HG03575 (cell line): ENCODE measurements at regions not wholly inside any gene's neighbourhood (a gene's known extent, or its start where the extent isn't known, plus 50 kb on each side); places are given as distances from the start of the nearest gene placed in this dataset.
"Not testable (repeated sequence)": the region's sequence is repeated elsewhere in the genome, so short reads cannot be mapped to it uniquely, and the experiment has no call there.

Experiments
- ATAC-seq: cut with Tn5 transposase; IDR thresholded peaks from one replicate; pipeline ENCODE4 v1.9.1; 2021; ENCODE audit not compliant: unreplicated experiment, insufficient number of reproducible peaks, low FRiP score; ENCODE audit errors: extremely low read depth

- no peak for ATAC-seq
Observed at GRCh38 chr1:222418654-222419053, 129.2 kb downstream of the HHIPL2 start.

GRCh38 chr1:222417264-222417663, 130.6 kb downstream of the HHIPL2 start:
- ATAC-seq = no peak

GRCh38 chr1:222416001-222416791, 131.7 kb downstream of the HHIPL2 start:
- no peak for ATAC-seq

- ATAC-seq = no peak
Observed at GRCh38 chr1:222415441-222415840, 132.5 kb downstream of the HHIPL2 start.

GRCh38 chr1:222413991-222414549, 133.8 kb downstream of the HHIPL2 start:
- ATAC-seq = no peak

- no peak for ATAC-seq
Observed at GRCh38 chr1:222413436-222413835, 134.5 kb downstream of the HHIPL2 start.

GRCh38 chr1:222404710-222405109, 143.2 kb downstream of the HHIPL2 start:
- ATAC-seq = no peak

GRCh38 chr1:222399197-222399596, 148.7 kb downstream of the HHIPL2 start:
- no peak for ATAC-seq

- ATAC-seq = no peak
Observed at GRCh38 chr1:222394224-222394623, 153.7 kb downstream of the HHIPL2 start.

- ATAC-seq = no peak
Observed at GRCh38 chr1:222392556-222392955, 155.3 kb downstream of the HHIPL2 start.

GRCh38 chr1:222390181-222390580, 157.7 kb downstream of the HHIPL2 start:
- ATAC-seq = no peak

- ATAC-seq = no peak
Observed at GRCh38 chr1:222387007-222387814, 160.7 kb downstream of the HHIPL2 start.

GRCh38 chr1:222385955-222386354, 161.9 kb downstream of the HHIPL2 start:
- ATAC-seq = no peak

- ATAC-seq = no peak
Observed at GRCh38 chr1:222385262-222385661, 162.6 kb downstream of the HHIPL2 start.

- ATAC-seq = no peak
Observed at GRCh38 chr1:222384531-222384930, 163.4 kb downstream of the HHIPL2 start.

- ATAC-seq = no peak
Observed at GRCh38 chr1:222382171-222382570, 165.7 kb downstream of the HHIPL2 start.

- ATAC-seq = no peak
Observed at GRCh38 chr1:222377428-222378088, 170.3 kb downstream of the HHIPL2 start.

- not testable (repeated sequence) for ATAC-seq
Observed at GRCh38 chr1:222376791-222377190, 171.1 kb downstream of the HHIPL2 start.

GRCh38 chr1:222375701-222376100, 172.2 kb downstream of the HHIPL2 start:
- no peak for ATAC-seq
